ENCODE measurements at regions not wholly inside any gene's neighbourhood (a gene's known extent, or its start where the extent isn't known, plus 50 kb on each side); places are given as distances from the start of the nearest gene placed in this dataset.

- Histone ChIP-seq H3K9me3 (ENCODE audit: control insufficient read depth, insufficient read depth, low read length) (no peaks in the 10 kb centered on the region), H3K79me2 (ENCODE audit: control insufficient read depth, low read length) (no peaks in the 10 kb centered on the region), H4K20me1 (ENCODE audit: control insufficient read depth, insufficient read depth, low read depth, low read length) (no peaks in the 10 kb centered on the region), H3K9me2 (replicated peaks; ENCODE audit: control insufficient read depth, low read length) (no peaks in the 10 kb centered on the region), H3K4me3 (ENCODE audit: low read length) (no peak overlapping the region), H3K27me3 (ENCODE audit: control insufficient read depth, low read length) (peaks cover 11% of the 10 kb centered on the region), H3K4me2 (ENCODE audit: low read length) (no peak overlapping the region), H3K27ac (ENCODE audit: low read depth, low read length) (no peak overlapping the region), H3K4me1 (ENCODE audit: control insufficient read depth, low read length) (no peaks in the 10 kb centered on the region), H3F3A (ENCODE audit: control insufficient read depth, insufficient read depth) (no peaks in the 10 kb centered on the region), H3K36me3 (ENCODE audit: control insufficient read depth, low read length) (no peaks in the 10 kb centered on the region)
- TF ChIP-seq EZH2phosphoT487 (IDR thresholded peaks at IDR 0.05; ENCODE audit: borderline replicate concordance, low read length) (no peak), CTCF (IDR thresholded peaks at IDR 0.05; ENCODE audit: low read depth, low read length, poor library complexity, severe bottlenecking) (no peak)
These were observed 124.0 kb upstream of the NCOR2 start for GRCh38 chr12:124691429-124691828.

GRCh38 chr12:124689631-124690030 is 122.2 kb upstream of the NCOR2 start:
- no peak overlapping the region for H3K27ac ChIP-seq (ENCODE audit: low read depth, low read length)

GRCh38 chr12:124688356-124688992 is 121.1 kb upstream of the NCOR2 start:
- no peak overlapping the region for H3K4me3 ChIP-seq (ENCODE audit: low read length)
- H3K9me2 ChIP-seq (replicated peaks; ENCODE audit: control insufficient read depth, low read length): no peaks in the 10 kb centered on the region

More at GRCh38 chr12:124689631-124690030, 122.2 kb upstream of the NCOR2 start:
- no peak for TF ChIP-seq CTCF (IDR thresholded peaks at IDR 0.05; ENCODE audit: low read depth, low read length, poor library complexity, severe bottlenecking)
- Histone ChIP-seq H3K4me1 (ENCODE audit: control insufficient read depth, low read length) (no peaks in the 10 kb centered on the region), H3K36me3 (ENCODE audit: control insufficient read depth, low read length) (no peaks in the 10 kb centered on the region), H3K4me3 (ENCODE audit: low read length) (no peak overlapping the region), H3K9me3 (ENCODE audit: control insufficient read depth, insufficient read depth, low read length) (no peaks in the 10 kb centered on the region), H3K9me2 (replicated peaks; ENCODE audit: control insufficient read depth, low read length) (no peaks in the 10 kb centered on the region), H3K79me2 (ENCODE audit: control insufficient read depth, low read length) (no peaks in the 10 kb centered on the region), H3F3A (ENCODE audit: control insufficient read depth, insufficient read depth) (no peaks in the 10 kb centered on the region), H3K27me3 (ENCODE audit: control insufficient read depth, low read length) (peaks cover 18% of the 10 kb centered on the region), H3K4me2 (ENCODE audit: low read length) (no peak overlapping the region), H4K20me1 (ENCODE audit: control insufficient read depth, insufficient read depth, low read depth, low read length) (no peaks in the 10 kb centered on the region)

More at GRCh38 chr12:124688356-124688992, 121.1 kb upstream of the NCOR2 start:
- H3K27ac ChIP-seq (ENCODE audit: low read depth, low read length): no peak overlapping the region
- H3K36me3 ChIP-seq (ENCODE audit: control insufficient read depth, low read length): no peaks in the 10 kb centered on the region
- no peak for TF ChIP-seq CTCF (IDR thresholded peaks at IDR 0.05; ENCODE audit: low read depth, low read length, poor library complexity, severe bottlenecking)
- TF ChIP-seq EZH2phosphoT487 (IDR thresholded peaks at IDR 0.05; ENCODE audit: borderline replicate concordance, low read length): no peak
- no peaks in the 10 kb centered on the region for H3K79me2 ChIP-seq (ENCODE audit: control insufficient read depth, low read length)
- H3K27me3 ChIP-seq (ENCODE audit: control insufficient read depth, low read length): peaks cover 18% of the 10 kb centered on the region
- H3K4me1 ChIP-seq (ENCODE audit: control insufficient read depth, low read length): no peaks in the 10 kb centered on the region
- H3K9me3 ChIP-seq (ENCODE audit: control insufficient read depth, insufficient read depth, low read length): no peaks in the 10 kb centered on the region
- H3K4me2 ChIP-seq (ENCODE audit: low read length): no peak overlapping the region
- no peaks in the 10 kb centered on the region for H3F3A ChIP-seq (ENCODE audit: control insufficient read depth, insufficient read depth)
- H4K20me1 ChIP-seq (ENCODE audit: control insufficient read depth, insufficient read depth, low read depth, low read length): no peaks in the 10 kb centered on the region

Measured in DOHH2 (cell line).